ENCODE measurements at regions not wholly inside any gene's neighbourhood (a gene's known extent, or its start where the extent isn't known, plus 50 kb on each side); places are given as distances from the start of the nearest gene placed in this dataset.

DNA sequence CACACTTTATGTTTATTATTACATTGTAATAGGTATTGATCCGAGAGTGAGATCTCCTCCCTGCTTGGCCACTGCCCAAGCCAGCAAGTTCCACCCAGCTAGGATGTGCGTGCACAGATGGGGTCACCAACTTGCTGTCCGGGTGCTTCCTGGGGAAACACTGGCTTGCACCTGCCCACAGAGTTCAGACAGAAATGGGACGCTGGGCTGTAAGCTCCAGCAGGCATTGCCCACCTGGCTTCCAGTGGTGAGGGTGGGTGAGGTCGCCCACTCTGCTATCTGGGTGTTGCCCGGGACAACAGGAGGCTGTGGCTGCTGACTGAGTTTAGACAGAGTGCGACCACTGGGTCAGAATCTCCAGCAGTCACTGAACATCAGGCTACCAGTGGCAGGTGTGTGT lies 289.8 kb upstream of the ANO3 start:
- ATAC-seq = no peak

DNA sequence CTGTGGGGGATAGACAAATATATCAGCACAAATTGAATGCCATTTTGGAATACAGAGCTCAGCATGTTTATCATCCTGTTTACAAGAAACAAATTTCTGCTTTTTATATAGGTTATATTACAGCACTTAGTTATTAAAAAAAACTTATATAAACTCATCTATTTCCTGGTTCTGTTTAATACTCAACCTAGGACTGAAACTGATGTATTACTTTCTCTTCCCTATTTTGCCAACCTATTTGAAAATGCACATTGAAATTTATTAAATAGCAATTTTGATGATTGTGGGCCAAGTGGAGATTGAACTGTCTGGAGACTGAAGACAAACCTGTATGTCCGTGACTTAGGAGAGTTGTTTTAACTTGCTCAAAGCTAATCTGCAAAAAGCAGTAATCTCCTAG lies 288.3 kb upstream of the ANO3 start:
- no peak overlapping the region for H3K4me3 Mint-ChIP-seq
- no peaks in the 10 kb centered on the region for H3K4me1 Mint-ChIP-seq
- no peak overlapping the region for H3K27ac Mint-ChIP-seq
- ATAC-seq (no peak), DNase-seq (ENCODE audit: low spot score) (no peak)
- TF ChIP-seq NANOG (IDR thresholded peaks at IDR 0.05; ENCODE audit: borderline replicate concordance) = no peak
- TF ChIP-seq, protein P1, sequence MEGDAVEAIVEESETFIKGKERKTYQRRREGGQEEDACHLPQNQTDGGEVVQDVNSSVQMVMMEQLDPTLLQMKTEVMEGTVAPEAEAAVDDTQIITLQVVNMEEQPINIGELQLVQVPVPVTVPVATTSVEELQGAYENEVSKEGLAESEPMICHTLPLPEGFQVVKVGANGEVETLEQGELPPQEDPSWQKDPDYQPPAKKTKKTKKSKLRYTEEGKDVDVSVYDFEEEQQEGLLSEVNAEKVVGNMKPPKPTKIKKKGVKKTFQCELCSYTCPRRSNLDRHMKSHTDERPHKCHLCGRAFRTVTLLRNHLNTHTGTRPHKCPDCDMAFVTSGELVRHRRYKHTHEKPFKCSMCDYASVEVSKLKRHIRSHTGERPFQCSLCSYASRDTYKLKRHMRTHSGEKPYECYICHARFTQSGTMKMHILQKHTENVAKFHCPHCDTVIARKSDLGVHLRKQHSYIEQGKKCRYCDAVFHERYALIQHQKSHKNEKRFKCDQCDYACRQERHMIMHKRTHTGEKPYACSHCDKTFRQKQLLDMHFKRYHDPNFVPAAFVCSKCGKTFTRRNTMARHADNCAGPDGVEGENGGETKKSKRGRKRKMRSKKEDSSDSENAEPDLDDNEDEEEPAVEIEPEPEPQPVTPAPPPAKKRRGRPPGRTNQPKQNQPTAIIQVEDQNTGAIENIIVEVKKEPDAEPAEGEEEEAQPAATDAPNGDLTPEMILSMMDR (conservative IDR thresholded peaks at IDR 0.05; ENCODE audit: low read depth in 2 of 2) = no peak
- no peak for TF ChIP-seq JUNB (IDR thresholded peaks at IDR 0.05; ENCODE audit: unreplicated experiment)
- TF ChIP-seq POLR2AphosphoS5 (IDR thresholded peaks at IDR 0.05; ENCODE audit: low read depth) = no peak
- no peak for TF ChIP-seq ZNF114 (CRISPR knock-in tag; IDR thresholded peaks at IDR 0.05)
- TF ChIP-seq, protein P2, sequence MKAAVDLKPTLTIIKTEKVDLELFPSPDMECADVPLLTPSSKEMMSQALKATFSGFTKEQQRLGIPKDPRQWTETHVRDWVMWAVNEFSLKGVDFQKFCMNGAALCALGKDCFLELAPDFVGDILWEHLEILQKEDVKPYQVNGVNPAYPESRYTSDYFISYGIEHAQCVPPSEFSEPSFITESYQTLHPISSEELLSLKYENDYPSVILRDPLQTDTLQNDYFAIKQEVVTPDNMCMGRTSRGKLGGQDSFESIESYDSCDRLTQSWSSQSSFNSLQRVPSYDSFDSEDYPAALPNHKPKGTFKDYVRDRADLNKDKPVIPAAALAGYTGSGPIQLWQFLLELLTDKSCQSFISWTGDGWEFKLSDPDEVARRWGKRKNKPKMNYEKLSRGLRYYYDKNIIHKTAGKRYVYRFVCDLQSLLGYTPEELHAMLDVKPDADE (IDR thresholded peaks at IDR 0.05) = no peak
- no peaks in the 10 kb centered on the region for H3K9me2 ChIP-seq (ENCODE audit: insufficient read depth)
- no peaks in the 10 kb centered on the region for H4K20me1 ChIP-seq (replicated peaks; ENCODE audit: insufficient read depth)
- no peaks in the 10 kb centered on the region for H3K79me2 ChIP-seq (replicated peaks; ENCODE audit: insufficient read depth)
- H3K36me3 ChIP-seq (ENCODE audit: insufficient read depth) = no peaks in the 10 kb centered on the region
- H3F3A ChIP-seq (replicated peaks; ENCODE audit: low read depth) = no peaks in the 10 kb centered on the region
- H3K4me3 ChIP-seq = no peak overlapping the region
- H2AFZ ChIP-seq = no peak overlapping the region
- H3K27ac ChIP-seq (ENCODE audit: low read depth) = no peak overlapping the region
- H3K9me3 Mint-ChIP-seq = no peaks in the 10 kb centered on the region
- H3K4me2 ChIP-seq = no peak overlapping the region
- no peaks in the 10 kb centered on the region for H3K27me3 Mint-ChIP-seq (ENCODE audit: insufficient read depth, low read depth, poor library complexity)
- no peaks in the 10 kb centered on the region for H3K36me3 Mint-ChIP-seq (ENCODE audit: low read depth)
- H3K4me1 ChIP-seq (ENCODE audit: insufficient read depth) = no peaks in the 10 kb centered on the region
- no peaks in the 10 kb centered on the region for H3K27me3 ChIP-seq (ENCODE audit: insufficient read depth)

More for the DNA sequence above, 289.8 kb upstream of the ANO3 start:
- H3F3A ChIP-seq (replicated peaks; ENCODE audit: low read depth) = no peaks in the 10 kb centered on the region
- H2AFZ ChIP-seq = no peak overlapping the region
- no peaks in the 10 kb centered on the region for H3K36me3 ChIP-seq (ENCODE audit: insufficient read depth)
- H3K4me3 Mint-ChIP-seq = no peak overlapping the region
- H3K9me2 ChIP-seq (ENCODE audit: insufficient read depth) = no peaks in the 10 kb centered on the region
- no peaks in the 10 kb centered on the region for H3K9me3 Mint-ChIP-seq
- no peaks in the 10 kb centered on the region for H3K4me1 ChIP-seq (ENCODE audit: insufficient read depth)
- H4K20me1 ChIP-seq (replicated peaks; ENCODE audit: insufficient read depth) = no peaks in the 10 kb centered on the region
- no peaks in the 10 kb centered on the region for H3K27me3 Mint-ChIP-seq (ENCODE audit: insufficient read depth, low read depth, poor library complexity)
- no peaks in the 10 kb centered on the region for H3K79me2 ChIP-seq (replicated peaks; ENCODE audit: insufficient read depth)
- no peak overlapping the region for H3K4me3 ChIP-seq
- no peak overlapping the region for H3K27ac ChIP-seq (ENCODE audit: low read depth)
- DNase-seq (ENCODE audit: low spot score) = no peak
- H3K4me2 ChIP-seq = no peak overlapping the region
- H3K4me1 Mint-ChIP-seq = no peaks in the 10 kb centered on the region
- no peak overlapping the region for H3K27ac Mint-ChIP-seq
- H3K27me3 ChIP-seq (ENCODE audit: insufficient read depth) = no peaks in the 10 kb centered on the region
- no peak for TF ChIP-seq JUNB (IDR thresholded peaks at IDR 0.05; ENCODE audit: unreplicated experiment)
- H3K36me3 Mint-ChIP-seq (ENCODE audit: low read depth) = no peaks in the 10 kb centered on the region

DNA sequence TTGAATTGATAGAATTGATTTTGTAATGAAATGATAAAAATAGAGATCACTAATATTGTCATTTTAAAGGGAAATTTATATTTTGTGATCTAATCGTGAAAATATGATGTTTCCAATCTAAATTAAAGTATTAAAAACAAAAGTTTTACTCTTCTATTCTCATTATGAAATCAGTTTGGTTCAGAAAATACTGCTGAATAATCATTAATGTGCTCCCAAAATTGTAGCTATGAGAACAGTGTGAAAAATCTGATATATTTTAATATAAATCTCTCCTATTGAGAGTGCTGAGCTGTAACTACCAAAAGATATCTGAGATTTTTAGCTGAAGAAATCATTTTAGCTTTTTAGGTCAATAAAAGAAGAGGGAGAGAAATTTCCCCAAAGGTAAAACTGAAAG lies 287.5 kb upstream of the ANO3 start:
- ATAC-seq (no peak), DNase-seq (ENCODE audit: low spot score) (no peak)
- no peak overlapping the region for H3K4me3 ChIP-seq
- H3K27ac ChIP-seq (ENCODE audit: low read depth) = no peak overlapping the region
- H3K4me2 ChIP-seq = no peak overlapping the region
- no peak overlapping the region for H2AFZ ChIP-seq
- Mint-ChIP-seq H3K9me3 (no peaks in the 10 kb centered on the region), H3K27me3 (ENCODE audit: insufficient read depth, low read depth, poor library complexity) (no peaks in the 10 kb centered on the region), H3K36me3 (ENCODE audit: low read depth) (no peaks in the 10 kb centered on the region), H3K4me1 (no peaks in the 10 kb centered on the region), H3K27ac (no peak overlapping the region), H3K4me3 (no peak overlapping the region)
- H4K20me1 ChIP-seq (replicated peaks; ENCODE audit: insufficient read depth) = no peaks in the 10 kb centered on the region
- no peaks in the 10 kb centered on the region for H3F3A ChIP-seq (replicated peaks; ENCODE audit: low read depth)
- H3K9me2 ChIP-seq (ENCODE audit: insufficient read depth) = no peaks in the 10 kb centered on the region
- H3K79me2 ChIP-seq (replicated peaks; ENCODE audit: insufficient read depth) = no peaks in the 10 kb centered on the region
- H3K27me3 ChIP-seq (ENCODE audit: insufficient read depth) = no peaks in the 10 kb centered on the region
- TF ChIP-seq, protein P3, sequence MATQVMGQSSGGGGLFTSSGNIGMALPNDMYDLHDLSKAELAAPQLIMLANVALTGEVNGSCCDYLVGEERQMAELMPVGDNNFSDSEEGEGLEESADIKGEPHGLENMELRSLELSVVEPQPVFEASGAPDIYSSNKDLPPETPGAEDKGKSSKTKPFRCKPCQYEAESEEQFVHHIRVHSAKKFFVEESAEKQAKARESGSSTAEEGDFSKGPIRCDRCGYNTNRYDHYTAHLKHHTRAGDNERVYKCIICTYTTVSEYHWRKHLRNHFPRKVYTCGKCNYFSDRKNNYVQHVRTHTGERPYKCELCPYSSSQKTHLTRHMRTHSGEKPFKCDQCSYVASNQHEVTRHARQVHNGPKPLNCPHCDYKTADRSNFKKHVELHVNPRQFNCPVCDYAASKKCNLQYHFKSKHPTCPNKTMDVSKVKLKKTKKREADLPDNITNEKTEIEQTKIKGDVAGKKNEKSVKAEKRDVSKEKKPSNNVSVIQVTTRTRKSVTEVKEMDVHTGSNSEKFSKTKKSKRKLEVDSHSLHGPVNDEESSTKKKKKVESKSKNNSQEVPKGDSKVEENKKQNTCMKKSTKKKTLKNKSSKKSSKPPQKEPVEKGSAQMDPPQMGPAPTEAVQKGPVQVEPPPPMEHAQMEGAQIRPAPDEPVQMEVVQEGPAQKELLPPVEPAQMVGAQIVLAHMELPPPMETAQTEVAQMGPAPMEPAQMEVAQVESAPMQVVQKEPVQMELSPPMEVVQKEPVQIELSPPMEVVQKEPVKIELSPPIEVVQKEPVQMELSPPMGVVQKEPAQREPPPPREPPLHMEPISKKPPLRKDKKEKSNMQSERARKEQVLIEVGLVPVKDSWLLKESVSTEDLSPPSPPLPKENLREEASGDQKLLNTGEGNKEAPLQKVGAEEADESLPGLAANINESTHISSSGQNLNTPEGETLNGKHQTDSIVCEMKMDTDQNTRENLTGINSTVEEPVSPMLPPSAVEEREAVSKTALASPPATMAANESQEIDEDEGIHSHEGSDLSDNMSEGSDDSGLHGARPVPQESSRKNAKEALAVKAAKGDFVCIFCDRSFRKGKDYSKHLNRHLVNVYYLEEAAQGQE (IDR thresholded peaks at IDR 0.05; ENCODE audit: unreplicated experiment) = no peak
- TF ChIP-seq JUNB (IDR thresholded peaks at IDR 0.05; ENCODE audit: unreplicated experiment) (no peak), ZNF114 (CRISPR knock-in tag; IDR thresholded peaks at IDR 0.05) (no peak), STAT1 (IDR thresholded peaks at IDR 0.05; ENCODE audit: unreplicated experiment) (no peak), ZNF331 (CRISPR knock-in tag; IDR thresholded peaks at IDR 0.05; ENCODE audit: low read depth) (no peak), CREB1 (CRISPR knock-in tag; IDR thresholded peaks at IDR 0.05; ENCODE audit: low read depth) (no peak), POLR2AphosphoS5 (IDR thresholded peaks at IDR 0.05; ENCODE audit: low read depth) (no peak)
- TF ChIP-seq, protein P1 (conservative IDR thresholded peaks at IDR 0.05; ENCODE audit: low read depth in 2 of 2) = no peak
- H3K4me1 ChIP-seq (ENCODE audit: insufficient read depth) = no peaks in the 10 kb centered on the region
- no peaks in the 10 kb centered on the region for H3K36me3 ChIP-seq (ENCODE audit: insufficient read depth)

Measured in GM23338 (cell line).